Small intestine (tissue), 7 donors: ENCODE measurements at regions not wholly inside any gene's neighbourhood (a gene's known extent, or its start where the extent isn't known, plus 50 kb on each side); places are given as distances from the start of the nearest gene placed in this dataset.

Source experiments
- DNase-seq, 2 donors: peaks; one replicate each; pipeline versions ENCODE4 v3.0.0 to v3.0.0-alpha.2; 2013
- FAIRE-seq: peaks from 2 replicates; lab custom pipeline; 2012; peaks lifted over from hg19 to GRCh38; lab: Jason Lieb, UNC
- H3K27ac ChIP-seq, 3 donors: one replicate each; pipeline ENCODE4 v1.5.1; 2013; ENCODE audit warnings: low read length in 2 of 3, mild to moderate bottlenecking in 2 of 3, control low read depth in 1 of 3, inconsistent platforms in 1 of 3, low read depth in 1 of 3, moderate library complexity in 1 of 3
- H3K27me3 ChIP-seq, 3 donors: one replicate each; pipeline ENCODE4 v1.6.1; 2013; ENCODE audit warnings: low read length in 3 of 3, inconsistent platforms in 1 of 3; ENCODE audit not compliant: control insufficient read depth in 3 of 3, insufficient read depth in 3 of 3
- H3K36me3 ChIP-seq, 3 donors: one replicate each; pipeline ENCODE4 v1.6.1; 2013; ENCODE audit warnings: low read length in 3 of 3, inconsistent platforms in 1 of 3, low read depth in 1 of 3, mild to moderate bottlenecking in 1 of 3, moderate library complexity in 1 of 3; ENCODE audit not compliant: control insufficient read depth in 3 of 3, insufficient read depth in 2 of 3
- H3K4me1 ChIP-seq, 3 donors: one replicate each; pipeline ENCODE4 v1.6.1; 2013; ENCODE audit warnings: low read length in 2 of 3, inconsistent platforms in 1 of 3, low read depth in 1 of 3, mild to moderate bottlenecking in 1 of 3, moderate library complexity in 1 of 3; ENCODE audit not compliant: control insufficient read depth in 3 of 3, insufficient read depth in 2 of 3
- H3K4me3 ChIP-seq, 3 donors: one replicate each; pipeline ENCODE4 v1.5.1; 2013; ENCODE audit warnings: low read length in 3 of 3, control low read depth in 1 of 3, inconsistent platforms in 1 of 3, low read depth in 1 of 3, mild to moderate bottlenecking in 1 of 3, moderate library complexity in 1 of 3
- H3K9me3 ChIP-seq, 2 donors: one replicate each; pipeline ENCODE4 v1.6.1; 2013; ENCODE audit warnings: low read depth in 1 of 2, low read length in 1 of 2; ENCODE audit not compliant: control insufficient read depth in 2 of 2, insufficient read depth in 1 of 2
- WGBS, 3 donors: extraction: QIAGEN DNeasy Blood & Tissue Kit; methylation state at CpG; one replicate each; pipeline ENCODE4 v1.1.7; 2013; 5-methylcytosine and 5-hydroxymethylcytosine counted together
- donor health status: healthy with polysubstance abuse.
- donor health status: control.
- donor health status: control.
- donor health status: Bipolar disorder and iron deficiency.
- donor health status: healthy.

DNA sequence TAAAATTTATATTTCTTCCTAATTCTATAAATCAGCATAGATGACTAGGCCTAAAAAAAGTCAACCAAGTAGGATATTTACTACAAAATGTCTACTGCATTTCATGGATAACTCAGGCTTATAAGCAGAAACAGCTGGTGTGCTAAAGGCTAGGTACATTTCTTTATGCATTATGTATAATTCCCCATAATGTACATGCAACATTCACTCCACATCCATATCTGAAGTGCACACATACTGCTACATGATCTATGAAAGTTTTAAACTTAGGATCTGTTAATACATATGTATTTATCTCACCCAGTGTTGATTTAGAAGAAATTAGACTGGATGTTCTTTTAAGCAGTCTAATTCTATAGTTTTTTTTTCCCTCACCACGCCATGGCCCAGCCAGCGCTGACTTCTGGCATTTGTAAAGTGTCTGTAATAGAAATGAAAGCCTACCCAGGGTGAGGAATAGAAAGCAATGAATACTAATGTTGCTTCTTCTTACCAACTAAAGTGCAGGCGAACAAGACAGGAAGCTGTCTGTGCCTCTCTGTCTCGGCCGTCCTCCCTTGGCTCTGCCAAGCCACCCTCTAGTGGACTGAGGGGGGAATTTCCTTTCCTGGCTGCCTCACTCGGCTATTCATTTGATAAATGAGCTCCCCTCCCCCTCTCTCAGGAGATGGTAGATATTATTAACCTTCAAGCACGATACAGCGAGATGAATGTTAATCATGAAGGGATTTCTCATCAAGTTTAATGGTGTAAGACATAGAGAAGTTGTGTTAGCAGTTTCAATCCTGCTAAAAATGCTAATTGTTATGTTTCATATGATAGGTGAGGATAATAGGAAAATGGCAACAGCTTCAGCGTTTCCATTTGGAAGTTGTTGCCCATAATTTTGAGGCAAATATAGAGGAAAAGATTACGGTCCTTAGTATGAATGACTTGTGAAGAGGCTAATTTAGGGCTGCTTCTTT lies 384.5 kb downstream of the MTX2 start:
- peak; percentile 54 to 56 for DNase-seq
- no peak for FAIRE-seq
- H3K27ac ChIP-seq, result no peak overlapping the region
- H3K4me1 ChIP-seq, result no peaks in the 10 kb centered on the region
- H3K36me3 ChIP-seq, result no peaks in the 10 kb centered on the region
- no peaks in the 10 kb centered on the region for H3K9me3 ChIP-seq
- peaks cover 0 to 8% (median 0%) of the 10 kb centered on the region in 3 donors for H3K27me3 ChIP-seq
- H3K4me3 ChIP-seq, result no peak overlapping the region
- WGBS, 3 donors, result 25 to 32% (median 27%) methylated on average over 10 of the region's 10 CpGs

DNA sequence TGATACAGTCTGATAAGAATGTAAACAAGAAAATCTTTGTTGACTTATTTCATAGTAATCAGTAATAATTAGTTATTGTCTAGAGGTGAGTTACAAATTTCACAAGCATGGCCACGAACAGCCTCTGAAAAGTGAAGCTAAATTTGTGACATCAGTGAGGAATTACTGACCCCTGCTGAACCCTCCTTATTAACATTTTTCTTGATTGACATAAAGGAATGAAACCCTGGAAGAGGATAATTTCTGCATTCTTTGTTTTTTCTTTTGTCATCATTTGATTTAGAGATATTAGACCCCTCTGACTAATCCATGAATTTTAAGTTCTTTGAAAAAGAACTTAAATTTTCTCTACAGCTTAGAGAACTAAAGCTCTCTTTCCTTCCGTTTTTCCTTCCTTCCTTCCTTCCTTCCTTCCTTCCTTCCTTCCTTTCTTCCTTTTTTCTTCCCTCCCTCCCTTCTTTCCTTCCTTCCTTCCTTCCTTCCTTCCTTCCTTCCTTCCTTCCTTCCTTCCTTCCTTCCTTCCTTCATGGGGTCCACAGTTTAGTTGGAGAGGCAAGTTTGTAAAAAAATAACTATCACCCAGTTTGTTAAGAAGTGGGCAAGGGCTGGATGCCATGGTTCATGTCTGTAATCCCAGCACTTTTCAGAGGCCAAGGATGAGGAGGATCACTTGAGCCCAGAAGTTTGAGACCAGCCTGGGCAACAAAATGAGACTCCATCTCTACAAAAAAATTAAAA lies 387.0 kb downstream of the MTX2 start:
- Histone ChIP-seq H3K27ac (no peak overlapping the region), H3K9me3 (no peaks in the 10 kb centered on the region), H3K4me3 (no peak overlapping the region), H3K36me3 (no peaks in the 10 kb centered on the region), H3K4me1 (no peaks in the 10 kb centered on the region), H3K27me3 (peaks cover 0 to 7% (median 2%) of the 10 kb centered on the region in 3 donors)
- 50 to 66% (median 52%) methylated on average over 2 of the region's 2 CpGs for WGBS, 3 donors
- DNase-seq (no peak), FAIRE-seq (no peak)

- DNase-seq (no peak), FAIRE-seq (no peak)
- Histone ChIP-seq H3K9me3 (no peaks in the 10 kb centered on the region), H3K4me3 (no peak overlapping the region), H3K4me1 (no peaks in the 10 kb centered on the region), H3K36me3 (no peaks in the 10 kb centered on the region), H3K27me3 (peaks cover 0 to 7% (median 2%) of the 10 kb centered on the region in 3 donors), H3K27ac (no peak overlapping the region)
- 57 to 85% (median 69%) methylated on average over 2 of the region's 2 CpGs for WGBS, 3 donors
Measured at GRCh38 chr2:176656776-176657140, 387.5 kb downstream of the MTX2 start.

DNA sequence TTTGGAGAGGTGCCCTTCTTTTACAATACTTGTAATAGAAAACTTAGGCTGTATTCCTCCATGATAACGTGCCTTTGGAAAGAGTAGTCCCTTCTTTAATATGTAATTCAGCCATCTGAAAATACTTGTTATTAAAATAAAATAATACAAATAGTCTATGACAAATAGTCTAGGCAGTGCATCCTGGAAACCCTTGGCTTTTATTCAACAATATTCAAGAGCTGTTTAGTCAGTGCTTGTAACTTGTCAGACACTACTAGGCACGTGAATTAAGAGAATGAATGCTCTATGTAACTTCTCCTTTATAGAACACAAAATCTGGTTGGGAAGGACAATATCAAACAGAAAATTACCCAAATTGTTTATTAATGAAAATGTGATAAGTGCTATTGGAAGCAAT lies 388.2 kb downstream of the MTX2 start:
- DNase-seq, result no peak
- no peak overlapping the region for H3K4me3 ChIP-seq
- H3K36me3 ChIP-seq, result no peaks in the 10 kb centered on the region
- no peaks in the 10 kb centered on the region for H3K9me3 ChIP-seq
- H3K27ac ChIP-seq, result no peak overlapping the region
- 45 to 60% (median 52%) methylated on average over 2 of the region's 2 CpGs for WGBS, 3 donors
- FAIRE-seq, result no peak
- H3K27me3 ChIP-seq, result peaks cover 0 to 7% (median 2%) of the 10 kb centered on the region in 3 donors
- no peaks in the 10 kb centered on the region for H3K4me1 ChIP-seq

GRCh38 chr2:176658708-176659107 lies 389.5 kb downstream of the MTX2 start:
- no peak for DNase-seq
- Histone ChIP-seq H3K4me3 (no peak overlapping the region), H3K36me3 (no peaks in the 10 kb centered on the region), H3K9me3 (no peaks in the 10 kb centered on the region), H3K27me3 (peaks cover 0 to 7% (median 2%) of the 10 kb centered on the region in 3 donors), H3K27ac (no peak overlapping the region), H3K4me1 (no peaks in the 10 kb centered on the region)
- WGBS, 3 donors, result 77 to 79% (median 77%) methylated on average over 4 of the region's 4 CpGs
- FAIRE-seq, result no peak

GRCh38 chr2:176662753-176663152 lies 393.5 kb downstream of the MTX2 start:
- no peak for FAIRE-seq
- no peak overlapping the region for H3K4me3 ChIP-seq
- no peak for DNase-seq
- no peaks in the 10 kb centered on the region for H3K4me1 ChIP-seq
- H3K36me3 ChIP-seq, result no peaks in the 10 kb centered on the region
- peaks cover 0 to 3% (median 2%) of the 10 kb centered on the region in 3 donors for H3K27me3 ChIP-seq
- H3K27ac ChIP-seq, result no peak overlapping the region
- WGBS, 3 donors, result 86 to 94% (median 93%) methylated on average over 2 of the region's 2 CpGs
- no peaks in the 10 kb centered on the region for H3K9me3 ChIP-seq

DNA sequence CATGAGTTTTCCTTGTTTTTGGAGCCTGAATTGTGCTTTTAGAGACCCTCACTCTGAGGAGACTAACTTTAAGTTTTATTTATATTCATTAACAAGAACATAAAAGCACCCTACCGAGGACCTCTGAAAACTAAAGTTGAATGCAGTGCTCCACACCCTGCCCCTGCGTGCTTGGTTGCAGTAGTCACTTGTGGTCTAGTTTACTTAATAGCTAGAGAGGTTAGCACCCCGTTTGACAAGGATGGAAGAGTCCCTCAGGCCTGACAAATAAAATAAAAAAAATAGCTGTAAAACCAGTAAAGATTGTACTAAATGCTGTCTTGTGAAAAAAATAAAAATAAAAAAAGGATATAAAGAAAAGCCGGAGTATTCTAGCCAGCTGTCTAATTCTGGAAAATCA lies 395.2 kb downstream of the MTX2 start:
- 53 to 70% (median 63%) methylated on average over 4 of the region's 4 CpGs for WGBS, 3 donors
- Histone ChIP-seq H3K36me3 (no peaks in the 10 kb centered on the region), H3K4me3 (no peak overlapping the region), H3K27me3 (peaks cover 0 to 2% (median 0%) of the 10 kb centered on the region in 3 donors), H3K27ac (no peak overlapping the region), H3K4me1 (no peaks in the 10 kb centered on the region), H3K9me3 (no peaks in the 10 kb centered on the region)
- no peak for FAIRE-seq
- DNase-seq, result no peak

DNA sequence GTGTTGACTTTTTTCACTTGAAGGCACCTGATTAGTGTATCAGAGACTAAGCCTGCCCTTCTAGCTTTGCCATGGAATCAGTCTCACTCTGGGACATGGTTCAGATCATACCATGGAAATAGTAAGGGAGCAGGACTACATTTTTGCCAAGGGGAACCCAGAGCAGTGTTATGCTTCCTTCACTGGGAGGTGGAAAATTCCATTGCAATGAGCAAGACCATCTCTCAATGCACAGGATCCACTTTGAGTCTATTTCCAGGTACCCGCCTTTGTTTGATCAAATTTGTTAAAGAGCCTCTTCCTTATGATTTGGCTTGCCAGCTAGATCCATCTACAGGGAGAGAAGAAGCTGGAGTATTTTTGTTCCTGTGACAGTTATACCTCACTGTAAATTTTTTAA lies 395.8 kb downstream of the MTX2 start:
- FAIRE-seq, result no peak
- Histone ChIP-seq H3K4me3 (no peak overlapping the region), H3K27ac (no peak overlapping the region), H3K27me3 (peaks cover 0 to 2% (median 0%) of the 10 kb centered on the region in 3 donors), H3K9me3 (no peaks in the 10 kb centered on the region), H3K36me3 (no peaks in the 10 kb centered on the region), H3K4me1 (no peaks in the 10 kb centered on the region)
- WGBS, 3 donors, result 78 to 95% (median 83%) methylated on average over 1 of the region's 1 CpG
- no peak for DNase-seq
